NCI-H460 (cell line): ENCODE measurements at regions not wholly inside any gene's neighbourhood (a gene's known extent, or its start where the extent isn't known, plus 50 kb on each side); places are given as distances from the start of the nearest gene placed in this dataset.
"Not testable (repeated sequence)": the region's sequence is repeated elsewhere in the genome, so short reads cannot be mapped to it uniquely, and the experiment has no call there.

Source experiments
- DNase-seq: peaks from one replicate; pipeline ENCODE4 v3.0.0-alpha.2; 2016; ENCODE audit warnings: low read depth; ENCODE audit errors: extremely low read depth

GRCh38 chr12:97784904-97785303 lies 322.3 kb downstream of the RMST start:
- no peak for DNase-seq

GRCh38 chr12:97790281-97790680 lies 327.7 kb downstream of the RMST start:
- no peak for DNase-seq

- DNase-seq = no peak
Measured at GRCh38 chr12:97797473-97797872, 334.9 kb downstream of the RMST start.

GRCh38 chr12:97800561-97800960 lies 338.0 kb downstream of the RMST start:
- no peak for DNase-seq

- no peak for DNase-seq
Measured at GRCh38 chr12:97801471-97802059, 339.0 kb downstream of the RMST start.

GRCh38 chr12:97805146-97805545 lies 342.5 kb downstream of the RMST start:
- DNase-seq = no peak

GRCh38 chr12:97813301-97813700 lies 350.7 kb downstream of the RMST start:
- no peak for DNase-seq

GRCh38 chr12:97821806-97822205 lies 359.2 kb downstream of the RMST start:
- no peak for DNase-seq

- DNase-seq = no peak
Measured at GRCh38 chr12:97835541-97835940, 372.9 kb downstream of the RMST start.

GRCh38 chr12:97837401-97837800 lies 374.8 kb downstream of the RMST start:
- DNase-seq = no peak

GRCh38 chr12:97848051-97848450 lies 385.4 kb downstream of the RMST start:
- no peak for DNase-seq

GRCh38 chr12:97854477-97854876 lies 391.9 kb downstream of the RMST start:
- no peak for DNase-seq

- DNase-seq = no peak
Measured at GRCh38 chr12:97862072-97862471, 399.5 kb downstream of the RMST start.

GRCh38 chr12:97875064-97875463 lies 412.5 kb downstream of the RMST start:
- DNase-seq = no peak

- no peak for DNase-seq
Measured at GRCh38 chr12:97876780-97877179, 414.2 kb downstream of the RMST start.

GRCh38 chr12:97877404-97877803 lies 414.8 kb downstream of the RMST start:
- DNase-seq = no peak

- DNase-seq = no peak
Measured at GRCh38 chr12:97886511-97887176, 424.0 kb downstream of the RMST start.

- not testable (repeated sequence) for DNase-seq
Measured at GRCh38 chr12:97897881-97898280, 435.3 kb downstream of the RMST start.

- DNase-seq = no peak
Measured at GRCh38 chr12:97899529-97899928, 436.9 kb downstream of the RMST start.

GRCh38 chr12:97899956-97900355 lies 437.4 kb downstream of the RMST start:
- DNase-seq = no peak

GRCh38 chr12:97903356-97903755 lies 440.8 kb downstream of the RMST start:
- DNase-seq = no peak

- no peak for DNase-seq
Measured at GRCh38 chr12:97907504-97907903, 444.9 kb downstream of the RMST start.

- no peak for DNase-seq
Measured at GRCh38 chr12:97910559-97910958, 448.0 kb downstream of the RMST start.
